ENCODE measurements at regions not wholly inside any gene's neighbourhood (a gene's known extent, or its start where the extent isn't known, plus 50 kb on each side); places are given as distances from the start of the nearest gene placed in this dataset.

- TF ChIP-seq CTCF (IDR thresholded peaks at IDR 0.05 in 4 of 5, conservative IDR thresholded peaks at IDR 0.05 in 1 of 5) = no peak
- no peak for TF ChIP-seq POLR2A (IDR thresholded peaks at IDR 0.05)
Observed at GRCh38 chr11:87879118-87879517, 296.1 kb downstream of the RAB38 start.
